NCI-H345 (cell line): ENCODE measurements at regions not wholly inside any gene's neighbourhood (a gene's known extent, or its start where the extent isn't known, plus 50 kb on each side); places are given as distances from the start of the nearest gene placed in this dataset.
"Not testable (repeated sequence)": the region's sequence is repeated elsewhere in the genome, so short reads cannot be mapped to it uniquely, and the experiment has no call there.

Experiments
- DNase-seq: peaks from one replicate; lab custom pipeline; 2025; lab: John Stamatoyannopoulos, UW

DNA sequence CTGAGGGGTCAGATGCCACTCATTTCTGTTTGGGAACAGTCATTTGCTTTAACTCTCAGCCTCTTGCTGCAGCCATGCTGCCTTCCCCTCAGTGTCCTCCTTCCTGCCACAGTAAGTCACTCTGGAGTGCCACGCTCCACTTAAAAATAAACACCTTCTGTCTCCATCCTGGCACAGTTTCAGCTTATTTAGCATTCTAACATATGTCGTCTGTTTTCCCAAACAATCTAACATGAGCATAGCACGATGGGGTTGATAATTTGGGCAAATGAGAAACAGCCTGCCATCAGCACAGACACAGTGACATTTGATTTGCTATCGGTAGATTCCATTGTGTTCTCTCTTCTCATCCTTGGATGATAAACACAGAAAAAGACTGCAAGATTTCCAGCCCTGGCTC is 768.6 kb downstream of the UQCRFS1 start:
- DNase-seq: peak; percentile 85

DNA sequence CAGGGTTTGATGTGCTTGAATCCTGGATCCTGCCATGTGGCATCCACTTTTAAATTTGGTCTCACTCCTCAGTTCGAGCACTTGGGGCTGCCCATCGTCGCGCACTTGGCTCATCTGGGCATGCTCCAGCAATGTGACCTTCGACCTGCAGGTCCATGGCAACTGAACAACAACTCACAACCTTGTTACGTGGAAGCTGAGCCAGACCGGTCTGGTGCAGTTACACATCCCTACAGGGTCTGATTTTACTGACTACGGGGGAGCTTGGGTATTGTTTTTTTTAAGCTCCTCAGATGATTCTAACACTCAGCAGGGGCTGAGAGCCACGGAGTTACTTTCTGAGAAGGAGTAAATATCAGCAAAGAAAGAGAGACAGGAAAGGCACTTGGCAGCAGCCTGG is 769.6 kb downstream of the UQCRFS1 start:
- DNase-seq: no peak

DNA sequence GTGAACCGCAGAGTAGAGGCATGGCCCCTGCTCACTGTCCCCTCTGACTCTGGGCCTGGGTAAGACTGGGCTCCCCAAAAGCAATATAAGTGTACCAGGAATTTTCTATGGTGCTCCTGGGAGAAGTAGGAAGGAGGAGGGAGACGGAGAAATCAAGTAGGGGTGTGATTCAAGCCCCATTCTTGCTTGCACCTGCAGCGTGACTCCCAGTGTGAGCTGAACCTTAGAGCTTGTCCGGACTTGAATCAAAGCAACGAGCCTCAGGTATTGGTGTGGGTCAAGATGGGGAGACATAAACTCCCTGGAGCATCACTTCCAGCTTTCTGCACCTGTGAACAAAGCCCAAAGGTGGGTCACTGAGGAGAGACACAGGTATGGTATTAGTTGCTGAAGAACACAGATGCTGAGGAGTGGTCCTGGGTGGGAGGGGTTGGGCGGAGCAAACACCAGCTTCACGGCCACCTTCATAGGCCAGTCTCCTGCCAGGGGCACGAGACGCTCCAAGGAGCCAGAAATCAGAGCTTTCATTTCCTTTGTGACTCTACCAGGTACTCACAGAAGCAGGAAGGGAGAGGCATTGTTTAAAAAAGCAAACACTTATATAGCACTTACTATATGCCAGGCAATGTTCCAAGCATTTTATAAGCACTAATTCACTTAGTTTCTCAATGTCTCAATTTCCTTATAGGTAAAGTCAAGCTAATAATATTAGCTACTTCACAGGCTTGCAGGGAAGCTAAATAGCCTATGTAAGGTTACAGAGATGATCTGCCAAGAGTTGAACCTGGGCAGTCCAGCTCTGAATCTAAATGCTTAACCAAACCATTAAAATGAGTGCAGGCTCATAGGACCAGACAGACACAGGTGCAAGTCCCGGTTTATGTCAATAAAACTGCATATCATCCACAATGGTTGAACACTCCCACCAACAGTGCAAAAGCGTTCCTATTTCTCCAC is 775.3 kb downstream of the UQCRFS1 start:
- DNase-seq: peak; percentile 92

DNA sequence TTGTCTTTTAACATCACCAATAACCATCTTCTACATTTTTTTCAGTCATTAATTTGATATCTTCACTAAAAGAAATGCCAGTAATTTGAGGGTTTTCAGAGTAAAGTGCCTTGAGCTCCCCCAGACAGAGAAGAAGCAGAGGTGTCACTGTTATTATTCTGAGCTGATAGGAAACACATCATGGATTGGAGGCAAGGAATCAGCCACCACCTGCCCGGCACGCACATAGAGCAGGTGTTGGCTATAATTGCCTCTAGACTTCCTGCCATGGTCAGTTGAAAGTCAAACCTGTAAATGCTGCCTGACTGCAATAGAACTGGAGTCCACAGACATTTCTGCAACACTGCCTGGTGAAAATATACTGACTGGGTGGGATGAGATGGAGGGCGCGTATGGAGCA is 776.6 kb downstream of the UQCRFS1 start:
- peak; percentile 85 for DNase-seq

DNA sequence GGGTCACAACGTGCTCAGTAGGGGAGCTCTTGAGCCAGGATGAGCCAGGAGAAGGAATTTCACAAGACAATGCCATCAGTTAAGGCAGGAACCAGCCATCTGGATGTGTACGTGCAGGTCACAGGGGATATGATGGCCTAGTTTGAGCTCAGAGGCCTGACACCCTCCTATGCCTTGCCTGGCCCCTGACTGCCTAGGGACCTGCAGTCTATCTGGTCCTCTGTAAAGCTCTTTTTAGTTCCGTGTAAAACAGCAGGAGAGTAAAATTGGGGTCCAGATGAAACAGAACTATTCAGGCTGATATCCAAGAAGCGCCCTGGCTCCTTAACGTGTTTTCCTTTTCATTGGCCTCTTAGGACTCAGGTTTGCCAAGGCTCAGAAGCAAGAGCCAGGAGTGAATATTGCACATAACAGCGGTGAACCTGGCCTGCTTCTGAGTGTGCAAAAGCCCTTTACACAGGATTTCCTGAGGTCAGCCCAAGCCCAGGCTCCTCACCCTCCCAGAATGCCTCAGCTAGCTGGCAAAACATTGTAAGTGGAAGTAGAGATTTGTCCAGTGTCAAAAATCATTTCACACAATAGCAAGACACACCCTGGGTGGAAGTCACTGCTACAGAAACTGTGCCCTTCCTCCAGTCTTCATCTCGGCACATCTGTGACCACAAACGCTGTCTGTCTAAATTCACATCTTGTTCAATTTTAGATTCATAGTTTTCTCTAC is 777.2 kb downstream of the UQCRFS1 start:
- no peak for DNase-seq

DNA sequence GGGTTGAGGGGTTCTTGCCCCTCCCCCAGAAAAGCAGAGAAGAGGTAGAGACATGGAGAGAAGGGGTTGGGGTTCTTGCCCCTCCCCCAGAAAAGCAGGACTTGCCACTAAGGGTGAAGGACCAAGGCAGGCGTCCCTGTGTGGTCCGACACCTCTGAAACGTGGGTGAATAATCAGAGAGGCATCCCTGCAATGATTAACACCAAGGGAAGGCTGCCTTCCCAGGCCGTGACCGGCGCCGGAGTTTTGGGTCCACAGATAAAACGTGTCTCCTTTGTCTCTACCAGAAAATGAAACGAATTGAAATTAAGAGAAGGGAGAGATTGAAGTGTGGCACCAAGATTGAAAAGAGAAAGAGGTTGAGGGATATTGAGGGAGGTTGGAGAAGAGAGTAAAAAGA is 778.2 kb downstream of the UQCRFS1 start:
- DNase-seq: not testable (repeated sequence)

DNA sequence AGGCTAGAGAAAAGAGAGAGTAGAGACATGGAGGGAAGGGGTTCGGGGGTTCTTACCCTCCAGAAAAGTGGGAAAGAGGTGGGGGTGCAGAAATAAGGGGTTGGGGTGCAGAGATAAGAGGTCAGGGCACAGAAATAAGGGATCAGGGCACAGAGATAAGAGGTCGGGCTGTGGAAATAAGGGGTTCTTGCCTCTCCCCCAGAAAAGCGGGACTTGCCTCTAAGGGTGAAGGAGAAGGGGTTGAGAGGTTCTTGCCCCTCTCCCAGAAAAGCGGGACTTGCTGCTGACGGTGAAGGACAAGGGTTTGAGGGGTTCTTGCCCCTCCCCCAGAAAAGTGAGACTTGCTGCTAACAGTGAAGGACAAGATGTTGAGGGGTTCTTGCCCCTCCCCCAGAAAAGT is 778.6 kb downstream of the UQCRFS1 start:
- not testable (repeated sequence) for DNase-seq

DNA sequence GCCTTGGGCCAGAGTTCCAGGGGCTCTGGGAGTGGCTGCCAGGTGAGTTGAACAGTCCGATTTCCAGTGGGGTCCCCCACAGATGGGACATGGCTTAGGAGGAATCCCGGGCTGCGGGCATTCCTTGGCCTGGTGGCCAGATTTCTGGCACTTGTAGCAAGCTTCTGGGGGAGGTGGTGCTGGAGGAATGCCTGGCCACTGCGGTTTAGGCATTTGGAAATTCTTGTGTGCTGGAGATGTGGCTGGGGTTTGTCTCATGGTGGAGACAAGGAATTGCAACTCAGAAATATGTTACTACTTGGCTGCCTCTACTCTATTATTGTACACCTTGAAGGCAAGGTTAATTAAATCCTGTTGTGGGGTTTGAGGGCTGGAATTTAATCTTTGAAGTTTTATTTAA is 779.8 kb downstream of the UQCRFS1 start:
- not testable (repeated sequence) for DNase-seq

DNA sequence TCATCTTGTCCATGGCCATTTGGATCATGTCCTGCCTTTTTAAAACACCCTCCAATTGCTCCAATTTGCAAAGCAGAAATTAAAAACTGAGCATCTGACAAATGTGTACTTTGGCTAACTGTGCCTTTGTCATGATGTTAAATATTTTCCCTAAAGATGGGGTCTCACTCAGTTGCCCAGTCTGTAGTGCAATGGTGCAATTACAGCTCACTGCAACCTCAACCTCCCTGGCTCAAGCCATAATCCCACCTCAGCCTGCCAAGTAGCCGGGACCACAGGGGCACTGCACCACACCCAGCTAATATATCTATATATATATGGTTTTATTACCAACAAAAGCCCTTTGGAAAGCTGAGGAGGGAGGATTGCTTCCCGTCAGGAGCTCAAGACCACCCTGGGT is 782.7 kb downstream of the UQCRFS1 start:
- no peak for DNase-seq

DNA sequence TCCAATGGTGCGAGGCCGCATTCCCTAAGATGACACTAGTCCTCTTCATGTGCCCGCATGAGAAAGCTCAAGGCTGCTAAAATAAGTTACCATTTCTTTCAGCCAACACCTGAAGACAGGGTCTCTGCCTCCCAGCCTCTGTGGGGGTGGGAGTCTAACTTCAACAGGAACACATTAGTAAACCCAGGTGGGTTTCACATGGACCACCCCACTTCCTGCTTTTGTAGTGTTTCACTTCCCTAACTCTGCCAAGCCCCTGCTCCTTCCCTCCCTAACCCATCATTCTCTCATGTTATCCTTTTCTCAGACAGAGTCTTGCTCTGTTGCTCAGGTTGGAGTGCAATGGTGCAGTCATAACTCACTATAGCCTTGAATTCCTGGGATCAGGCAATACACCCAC is 783.6 kb downstream of the UQCRFS1 start:
- no peak for DNase-seq

DNA sequence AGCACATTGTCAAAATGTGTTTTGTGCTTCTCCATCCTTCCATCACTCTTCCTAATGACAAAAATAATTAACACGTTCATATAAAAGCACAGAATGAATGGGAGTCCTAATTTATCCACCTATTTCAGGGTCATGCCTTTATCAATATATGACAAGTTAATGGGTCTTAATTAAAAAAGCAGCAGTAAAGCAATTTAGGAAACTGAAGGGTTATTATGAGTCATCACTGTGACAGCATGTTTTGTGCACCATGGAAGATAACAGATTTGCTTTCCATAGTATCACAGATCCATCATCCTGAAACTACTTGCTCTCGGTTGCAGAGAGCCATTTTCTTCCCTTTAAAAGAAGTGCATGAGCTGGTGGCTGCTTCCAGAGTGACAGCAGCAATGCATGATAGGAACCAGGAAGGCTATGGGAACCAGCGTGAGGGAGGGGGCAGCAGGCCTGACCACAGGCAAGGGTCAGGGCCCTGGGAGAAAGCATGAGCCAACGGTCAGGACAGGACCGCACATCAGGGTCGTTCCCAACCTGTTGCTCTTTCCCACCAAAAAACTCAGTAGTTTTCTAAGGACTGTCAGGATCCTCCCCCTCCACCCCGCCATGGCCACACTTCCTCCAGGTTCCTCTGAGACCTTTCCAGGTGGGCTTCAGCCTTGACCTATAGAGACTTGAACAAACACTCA is 784.1 kb downstream of the UQCRFS1 start:
- DNase-seq: no peak

DNA sequence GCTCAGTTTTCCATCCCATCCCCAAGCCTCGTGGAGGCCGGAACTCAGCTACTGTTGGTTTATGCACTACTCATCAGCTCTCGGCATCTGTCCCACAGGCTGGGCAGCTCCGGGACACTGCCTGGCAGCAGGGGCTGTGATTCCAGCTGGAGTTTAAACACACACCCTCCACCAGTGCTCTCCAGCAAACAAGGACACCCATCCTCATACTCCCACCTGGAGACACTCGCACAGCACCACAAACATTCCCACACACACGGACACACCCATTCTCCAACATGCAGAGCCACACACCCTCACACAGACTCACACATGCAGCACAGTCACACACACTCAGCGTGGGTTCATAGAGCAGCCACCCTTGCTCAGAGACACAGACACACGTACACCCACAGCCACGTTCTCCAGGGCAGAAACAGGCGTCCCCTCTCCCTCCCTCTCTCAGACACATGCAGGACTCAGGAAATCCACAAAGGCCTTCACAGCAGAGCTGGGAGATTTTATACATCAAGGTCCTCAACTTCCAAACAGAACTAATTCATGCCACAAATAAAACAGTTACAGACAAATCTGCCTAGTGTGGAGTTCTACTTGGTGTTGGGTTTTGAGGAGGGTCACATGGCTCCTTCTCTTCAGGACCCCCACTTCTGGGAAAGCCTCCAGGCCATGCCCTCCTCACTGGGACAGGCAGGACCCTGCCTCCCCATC is 785.4 kb downstream of the UQCRFS1 start:
- no peak for DNase-seq

DNA sequence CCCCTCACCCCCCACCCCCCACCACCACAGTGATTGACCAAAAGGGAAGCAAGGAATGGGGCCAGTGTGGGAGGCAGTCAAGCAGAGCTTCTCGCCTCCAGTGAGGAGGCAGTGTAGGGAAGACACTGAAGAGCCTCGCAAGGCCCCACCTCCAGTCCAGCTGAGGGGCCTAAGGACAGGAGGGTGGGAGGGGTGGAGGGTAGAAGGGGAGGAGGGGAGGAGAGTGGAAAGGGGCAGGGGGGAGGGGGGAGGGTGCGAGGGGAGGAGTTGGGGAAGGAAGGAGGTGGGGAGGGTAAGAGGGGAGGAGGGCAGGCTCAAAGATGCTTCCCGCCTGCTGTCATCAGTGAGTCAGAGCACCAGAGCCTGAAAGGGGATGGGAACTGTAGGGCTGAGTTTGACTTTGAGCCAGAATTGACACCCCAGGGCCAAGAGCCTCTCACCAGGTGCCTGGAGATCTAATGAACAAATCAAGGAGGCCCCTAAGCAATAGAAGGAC is 786.2 kb downstream of the UQCRFS1 start:
- no peak for DNase-seq

DNA sequence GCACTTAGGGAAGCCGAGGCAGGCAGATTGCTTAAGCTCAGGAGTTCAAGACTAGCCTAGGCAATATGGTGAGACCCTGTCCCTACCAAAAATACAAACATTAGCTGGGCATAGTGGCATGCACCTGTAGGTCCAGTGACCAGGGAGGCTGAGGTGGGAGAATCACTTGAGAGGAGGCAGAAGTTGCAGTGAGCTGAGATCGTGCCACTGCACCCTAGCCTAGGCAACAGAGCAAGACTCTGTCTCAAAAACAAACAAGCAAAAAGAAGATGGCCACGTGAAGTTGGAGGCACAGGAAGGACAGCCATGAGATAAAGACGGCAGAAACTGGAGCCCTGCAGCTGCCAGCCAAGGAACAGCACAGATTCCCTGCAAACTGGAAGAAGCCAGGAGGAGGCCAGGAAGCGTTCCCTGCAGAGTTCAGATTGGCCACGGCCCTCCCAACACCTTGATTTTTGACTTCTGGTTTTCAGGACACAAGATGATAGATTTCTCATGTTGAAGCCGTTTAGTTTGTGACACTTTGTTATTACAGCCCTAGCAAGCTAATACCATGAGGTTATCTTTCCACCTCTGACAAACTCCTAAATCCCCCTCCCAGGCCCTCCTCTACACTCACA is 786.7 kb downstream of the UQCRFS1 start:
- no peak for DNase-seq

DNA sequence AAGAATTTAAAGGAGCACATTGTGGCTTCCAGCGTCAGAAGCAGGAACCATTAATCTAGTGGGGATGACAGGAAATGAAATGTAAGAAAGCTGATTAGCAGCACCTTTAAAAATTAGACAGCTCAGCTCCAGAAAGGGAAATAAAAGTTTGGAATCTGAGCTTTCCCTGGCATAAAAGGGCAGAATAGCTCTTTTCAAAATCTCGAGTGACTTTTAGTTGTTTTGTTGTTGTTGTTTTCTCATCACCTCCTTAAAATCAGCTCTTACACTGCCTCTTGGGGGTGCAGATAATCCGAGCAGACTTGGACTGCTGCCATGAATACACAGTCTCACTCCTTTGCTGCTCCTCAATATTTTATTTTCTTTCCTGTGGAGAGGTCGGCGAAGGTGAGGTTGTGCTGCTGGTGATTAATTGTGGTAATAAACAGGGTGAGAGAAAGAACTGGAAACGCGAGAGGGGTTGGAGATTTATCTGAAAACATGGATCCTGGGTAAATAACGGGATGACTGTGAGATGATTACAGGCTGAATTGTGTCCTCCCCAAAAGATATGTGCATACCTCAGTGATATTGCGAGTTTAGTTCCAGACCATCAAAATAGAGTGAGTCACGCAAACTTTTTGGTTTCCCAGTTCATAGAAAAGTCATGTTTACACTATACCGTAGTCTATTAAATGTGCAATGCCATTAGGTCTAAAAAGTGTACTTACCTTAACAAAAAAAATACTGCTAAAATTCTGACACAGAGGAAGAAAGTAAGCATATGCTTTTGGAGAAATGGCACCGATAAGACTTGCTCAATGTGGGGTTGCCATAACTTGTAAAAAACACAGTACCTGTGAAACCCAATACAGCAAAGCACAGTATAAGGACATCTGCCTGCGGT is 787.7 kb downstream of the UQCRFS1 start:
- DNase-seq: no peak

DNA sequence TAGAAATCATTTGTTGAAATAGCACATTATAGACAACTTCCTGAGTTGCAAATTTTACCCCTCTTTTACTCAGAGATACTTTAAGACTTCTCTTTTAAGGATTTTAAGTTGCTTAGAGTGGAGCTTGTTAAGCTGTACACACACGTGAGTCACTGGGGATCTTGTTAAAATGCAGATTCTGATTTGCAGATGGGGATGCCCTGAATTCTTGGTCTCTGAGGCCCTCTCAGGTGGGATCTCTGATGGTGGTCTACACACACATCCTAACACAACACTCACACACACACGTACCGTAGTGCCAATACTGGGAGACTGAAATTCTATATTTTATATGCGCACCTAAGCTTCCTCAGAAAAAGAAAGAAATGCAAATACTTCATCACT is 788.3 kb downstream of the UQCRFS1 start:
- no peak for DNase-seq

DNA sequence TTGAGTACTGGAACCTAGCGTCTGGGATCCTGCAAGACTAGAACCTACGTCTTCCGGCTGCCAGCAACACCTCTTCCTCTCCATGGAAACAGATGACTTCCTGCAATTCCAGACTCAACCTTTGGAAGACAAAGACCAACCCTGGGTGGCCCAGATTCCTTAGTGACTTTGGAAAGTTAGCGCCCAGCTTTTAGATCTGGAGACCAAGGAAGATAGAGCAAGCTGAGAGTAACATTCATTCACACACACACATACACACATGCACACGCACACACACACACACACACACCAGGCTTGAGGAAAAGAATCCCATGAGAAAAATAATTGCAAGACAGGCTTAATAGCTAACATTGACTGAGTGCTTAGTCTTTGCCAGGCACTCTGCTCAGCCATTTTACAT is 788.9 kb downstream of the UQCRFS1 start:
- DNase-seq: no peak

DNA sequence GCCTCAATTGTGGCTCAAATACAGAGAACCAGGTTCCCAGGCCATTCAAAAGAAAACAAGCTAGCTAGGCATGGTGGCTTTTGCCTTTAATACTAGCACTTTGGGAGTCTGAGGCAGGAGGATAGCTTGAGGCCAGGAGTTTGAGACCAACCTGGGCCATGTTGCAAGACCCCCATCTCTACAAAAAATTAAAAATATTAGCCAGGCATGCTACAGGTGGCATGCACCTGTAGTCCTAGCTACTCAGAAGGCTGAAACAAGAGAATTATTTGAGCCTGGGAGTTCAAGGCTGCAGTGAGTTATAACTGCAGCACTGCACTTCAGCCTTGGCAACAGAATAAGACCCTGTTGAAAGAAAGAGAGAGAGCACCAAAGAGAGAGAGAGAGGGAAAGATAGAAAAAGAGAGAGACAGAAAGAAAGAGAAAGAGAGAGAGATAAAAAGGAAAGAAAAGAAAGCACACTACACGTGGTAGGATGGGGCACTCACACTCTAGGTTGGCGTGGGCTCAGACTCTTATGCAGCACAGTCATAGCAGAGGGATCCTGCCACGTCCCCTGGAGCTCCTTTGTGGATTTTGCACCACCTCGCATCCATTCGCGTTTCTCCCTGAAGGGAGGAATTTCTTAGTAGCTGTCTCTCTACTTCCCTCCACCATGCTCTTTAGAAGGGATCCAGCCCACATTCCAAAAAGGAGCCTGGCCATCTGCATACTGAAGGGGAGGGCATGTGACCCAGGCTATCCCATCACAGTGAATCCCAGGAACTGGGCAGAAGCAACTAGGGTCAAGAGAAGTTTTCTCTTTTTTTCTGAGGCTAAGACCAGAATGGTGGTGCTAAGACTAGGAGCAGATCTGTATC is 789.9 kb downstream of the UQCRFS1 start:
- DNase-seq: no peak

DNA sequence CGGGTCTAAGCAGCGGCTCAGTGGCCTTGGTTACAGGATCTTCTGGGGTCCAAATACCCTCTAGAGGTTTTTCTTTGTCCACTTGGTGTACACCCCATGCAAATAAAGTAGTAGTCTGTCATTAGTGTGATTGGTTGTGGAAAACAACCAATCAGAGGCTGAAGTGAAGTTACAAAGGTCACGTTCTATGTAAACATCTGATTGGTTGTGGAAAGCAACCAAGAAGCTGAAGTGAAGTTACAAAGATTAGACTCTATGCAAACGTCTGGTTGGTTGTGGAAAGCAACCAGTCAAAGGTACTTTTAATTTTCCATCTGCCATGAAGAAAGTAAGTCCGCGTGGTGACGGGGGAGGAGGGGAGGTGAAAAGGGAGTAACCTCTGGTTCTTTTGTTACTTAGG is 790.9 kb downstream of the UQCRFS1 start:
- DNase-seq: no peak
